ENCODE measurements at regions not wholly inside any gene's neighbourhood (a gene's known extent, or its start where the extent isn't known, plus 50 kb on each side); places are given as distances from the start of the nearest gene placed in this dataset.

GRCh38 chr11:131154351-131154750, 216.1 kb upstream of the NTM start:
- Histone ChIP-seq H3K27ac (ENCODE audit: low read depth, low read length) (no peak overlapping the region), H2AK5ac (ENCODE audit: low read length) (no peak overlapping the region), H2BK120ac (ENCODE audit: insufficient read depth, low read length, poor library complexity) (no peak overlapping the region), H3K9me3 (ENCODE audit: insufficient read depth, low read depth, low read length) (no peaks in the 10 kb centered on the region), H4K12ac (ENCODE audit: low read depth, low read length) (no peak overlapping the region), H2AFZ (ENCODE audit: insufficient read depth, low read length, poor library complexity) (no peak overlapping the region), H3K79me2 (ENCODE audit: control insufficient read depth, insufficient read depth, low read length, poor library complexity) (no peaks in the 10 kb centered on the region), H3K9ac (ENCODE audit: low read length) (no peak overlapping the region), H3K36me3 (ENCODE audit: control insufficient read depth in 1 of 2, insufficient read depth in 2 of 2, low read length in 2 of 2) (no peaks in the 10 kb centered on the region), H2BK12ac (ENCODE audit: low read length) (no peak overlapping the region), H3K4me1 (ENCODE audit: control insufficient read depth in 1 of 2, insufficient read depth in 2 of 2, low read length in 2 of 2) (no peaks in the 10 kb centered on the region), H3K14ac (ENCODE audit: low read length) (no peak overlapping the region), H3K27me3 (ENCODE audit: insufficient read depth, low read length) (no peaks in the 10 kb centered on the region), H3K18ac (ENCODE audit: low read length) (no peak overlapping the region), H4K8ac (ENCODE audit: low read depth, low read length) (no peak overlapping the region), H3K4me3 (ENCODE audit: low read depth, low read length) (no peak overlapping the region), H4K91ac (ENCODE audit: low read depth, low read length) (no peak overlapping the region), H3K4ac (ENCODE audit: low read depth, low read length) (no peak overlapping the region), H2BK5ac (ENCODE audit: low read depth, low read length, poor library complexity) (no peak overlapping the region), H3K4me2 (ENCODE audit: low read length) (no peak overlapping the region), H3K23ac (ENCODE audit: low read length) (no peak overlapping the region), H3K79me1 (ENCODE audit: low read length) (no peaks in the 10 kb centered on the region)
- WGBS (ENCODE audit: extremely low coverage, insufficient coverage, insufficient read length), result no CpG with 5 or more reads among the region's 7 CpGs
- DNase-seq, result no peak

GRCh38 chr11:131157678-131158077, 212.7 kb upstream of the NTM start:
- Histone ChIP-seq H3K79me2 (ENCODE audit: control insufficient read depth, insufficient read depth, low read length, poor library complexity) (no peaks in the 10 kb centered on the region), H4K91ac (ENCODE audit: low read depth, low read length) (no peak overlapping the region), H3K27ac (ENCODE audit: low read depth, low read length) (no peak overlapping the region), H2BK12ac (ENCODE audit: low read length) (no peak overlapping the region), H2BK120ac (ENCODE audit: insufficient read depth, low read length, poor library complexity) (no peak overlapping the region), H2AFZ (ENCODE audit: insufficient read depth, low read length, poor library complexity) (no peak overlapping the region), H3K18ac (ENCODE audit: low read length) (no peak overlapping the region), H3K9me3 (ENCODE audit: insufficient read depth, low read depth, low read length) (no peaks in the 10 kb centered on the region), H3K4me2 (ENCODE audit: low read length) (no peak overlapping the region), H3K4me3 (ENCODE audit: low read depth, low read length) (no peak overlapping the region), H4K12ac (ENCODE audit: low read depth, low read length) (no peak overlapping the region), H3K9ac (ENCODE audit: low read length) (no peak overlapping the region), H3K4me1 (ENCODE audit: control insufficient read depth in 1 of 2, insufficient read depth in 2 of 2, low read length in 2 of 2) (no peaks in the 10 kb centered on the region), H3K79me1 (ENCODE audit: low read length) (no peaks in the 10 kb centered on the region), H2BK5ac (ENCODE audit: low read depth, low read length, poor library complexity) (no peak overlapping the region), H2AK5ac (ENCODE audit: low read length) (no peak overlapping the region), H3K27me3 (ENCODE audit: insufficient read depth, low read length) (no peaks in the 10 kb centered on the region), H3K14ac (ENCODE audit: low read length) (no peak overlapping the region), H3K4ac (ENCODE audit: low read depth, low read length) (no peak overlapping the region), H4K8ac (ENCODE audit: low read depth, low read length) (no peak overlapping the region), H3K23ac (ENCODE audit: low read length) (no peak overlapping the region), H3K36me3 (ENCODE audit: control insufficient read depth in 1 of 2, insufficient read depth in 2 of 2, low read length in 2 of 2) (no peaks in the 10 kb centered on the region)
- no peak for DNase-seq
- WGBS (ENCODE audit: extremely low coverage, insufficient coverage, insufficient read length), result no CpG with 5 or more reads among the region's 2 CpGs

- H3K4ac ChIP-seq (ENCODE audit: low read depth, low read length), result no peak overlapping the region
- DNase-seq, result no peak
- no peaks in the 10 kb centered on the region for H3K79me2 ChIP-seq (ENCODE audit: control insufficient read depth, insufficient read depth, low read length, poor library complexity)
- H3K4me2 ChIP-seq (ENCODE audit: low read length), result no peak overlapping the region
- H3K27me3 ChIP-seq (ENCODE audit: insufficient read depth, low read length), result no peaks in the 10 kb centered on the region
- H4K12ac ChIP-seq (ENCODE audit: low read depth, low read length), result no peak overlapping the region
- H4K8ac ChIP-seq (ENCODE audit: low read depth, low read length), result no peak overlapping the region
- no peaks in the 10 kb centered on the region for H3K79me1 ChIP-seq (ENCODE audit: low read length)
- no peak overlapping the region for H2AFZ ChIP-seq (ENCODE audit: insufficient read depth, low read length, poor library complexity)
- H3K9me3 ChIP-seq (ENCODE audit: insufficient read depth, low read depth, low read length), result no peaks in the 10 kb centered on the region
- H3K4me1 ChIP-seq (ENCODE audit: control insufficient read depth in 1 of 2, insufficient read depth in 2 of 2, low read length in 2 of 2), result no peaks in the 10 kb centered on the region
- no peak overlapping the region for H3K4me3 ChIP-seq (ENCODE audit: low read depth, low read length)
- no CpG with 5 or more reads among the region's 7 CpGs for WGBS (ENCODE audit: extremely low coverage, insufficient coverage, insufficient read length)
- no peak overlapping the region for H2BK120ac ChIP-seq (ENCODE audit: insufficient read depth, low read length, poor library complexity)
- H3K36me3 ChIP-seq (ENCODE audit: control insufficient read depth in 1 of 2, insufficient read depth in 2 of 2, low read length in 2 of 2), result no peaks in the 10 kb centered on the region
- no peak overlapping the region for H3K14ac ChIP-seq (ENCODE audit: low read length)
- no peak overlapping the region for H2AK5ac ChIP-seq (ENCODE audit: low read length)
- H3K27ac ChIP-seq (ENCODE audit: low read depth, low read length), result no peak overlapping the region
- H2BK5ac ChIP-seq (ENCODE audit: low read depth, low read length, poor library complexity), result no peak overlapping the region
- H2BK12ac ChIP-seq (ENCODE audit: low read length), result no peak overlapping the region
- no peak overlapping the region for H4K91ac ChIP-seq (ENCODE audit: low read depth, low read length)
- no peak overlapping the region for H3K9ac ChIP-seq (ENCODE audit: low read length)
- H3K23ac ChIP-seq (ENCODE audit: low read length), result no peak overlapping the region
- no peak overlapping the region for H3K18ac ChIP-seq (ENCODE audit: low read length)
Observed at GRCh38 chr11:131160846-131161245, 209.6 kb upstream of the NTM start.

- no peak overlapping the region for H4K12ac ChIP-seq (ENCODE audit: low read depth, low read length)
- H3K36me3 ChIP-seq (ENCODE audit: control insufficient read depth in 1 of 2, insufficient read depth in 2 of 2, low read length in 2 of 2), result no peaks in the 10 kb centered on the region
- no peaks in the 10 kb centered on the region for H3K79me1 ChIP-seq (ENCODE audit: low read length)
- no peak overlapping the region for H3K27ac ChIP-seq (ENCODE audit: low read depth, low read length)
- H3K4me3 ChIP-seq (ENCODE audit: low read depth, low read length), result no peak overlapping the region
- H3K18ac ChIP-seq (ENCODE audit: low read length), result no peak overlapping the region
- no peak overlapping the region for H2AFZ ChIP-seq (ENCODE audit: insufficient read depth, low read length, poor library complexity)
- H3K4me1 ChIP-seq (ENCODE audit: control insufficient read depth in 1 of 2, insufficient read depth in 2 of 2, low read length in 2 of 2), result no peaks in the 10 kb centered on the region
- no peak overlapping the region for H2BK120ac ChIP-seq (ENCODE audit: insufficient read depth, low read length, poor library complexity)
- H3K14ac ChIP-seq (ENCODE audit: low read length), result no peak overlapping the region
- H3K9ac ChIP-seq (ENCODE audit: low read length), result no peak overlapping the region
- H3K23ac ChIP-seq (ENCODE audit: low read length), result no peak overlapping the region
- no peak overlapping the region for H2BK5ac ChIP-seq (ENCODE audit: low read depth, low read length, poor library complexity)
- no peak overlapping the region for H4K8ac ChIP-seq (ENCODE audit: low read depth, low read length)
- no peak overlapping the region for H2AK5ac ChIP-seq (ENCODE audit: low read length)
- no peaks in the 10 kb centered on the region for H3K9me3 ChIP-seq (ENCODE audit: insufficient read depth, low read depth, low read length)
- no peak overlapping the region for H3K4me2 ChIP-seq (ENCODE audit: low read length)
- H3K27me3 ChIP-seq (ENCODE audit: insufficient read depth, low read length), result no peaks in the 10 kb centered on the region
- WGBS (ENCODE audit: extremely low coverage, insufficient coverage, insufficient read length), result no CpG with 5 or more reads among the region's 8 CpGs
- H3K79me2 ChIP-seq (ENCODE audit: control insufficient read depth, insufficient read depth, low read length, poor library complexity), result no peaks in the 10 kb centered on the region
- no peak overlapping the region for H2BK12ac ChIP-seq (ENCODE audit: low read length)
- no peak overlapping the region for H3K4ac ChIP-seq (ENCODE audit: low read depth, low read length)
- no peak overlapping the region for H4K91ac ChIP-seq (ENCODE audit: low read depth, low read length)
- DNase-seq, result no peak
Observed at GRCh38 chr11:131163613-131164012, 206.8 kb upstream of the NTM start.
